NCI-H774 (cell line): ENCODE measurements at regions not wholly inside any gene's neighbourhood (a gene's known extent, or its start where the extent isn't known, plus 50 kb on each side); places are given as distances from the start of the nearest gene placed in this dataset.
"Not testable (repeated sequence)": the region's sequence is repeated elsewhere in the genome, so short reads cannot be mapped to it uniquely, and the experiment has no call there.

Source experiments
- DNase-seq: peaks from one replicate; lab custom pipeline; 2025; lab: John Stamatoyannopoulos, UW

DNA sequence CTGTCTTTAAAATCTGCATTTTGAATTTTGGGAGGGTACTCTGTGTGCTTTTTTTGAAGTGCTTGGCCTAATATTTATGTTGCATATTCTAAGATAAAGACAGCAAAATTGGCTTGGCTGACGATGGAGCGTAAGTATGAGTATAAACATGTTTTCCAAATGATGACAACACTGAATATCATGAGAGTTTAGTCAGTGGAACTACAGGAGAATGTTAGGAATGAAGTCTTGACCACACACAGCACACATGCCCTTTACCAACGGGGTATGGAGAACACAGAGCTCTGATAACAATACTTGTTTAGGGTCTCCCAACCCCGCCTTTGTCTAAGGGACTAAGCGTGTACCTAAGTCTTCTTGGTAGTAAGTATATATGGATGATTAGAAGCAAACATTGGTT is 253.9 kb upstream of the FZD8 start:
- DNase-seq: no peak

DNA sequence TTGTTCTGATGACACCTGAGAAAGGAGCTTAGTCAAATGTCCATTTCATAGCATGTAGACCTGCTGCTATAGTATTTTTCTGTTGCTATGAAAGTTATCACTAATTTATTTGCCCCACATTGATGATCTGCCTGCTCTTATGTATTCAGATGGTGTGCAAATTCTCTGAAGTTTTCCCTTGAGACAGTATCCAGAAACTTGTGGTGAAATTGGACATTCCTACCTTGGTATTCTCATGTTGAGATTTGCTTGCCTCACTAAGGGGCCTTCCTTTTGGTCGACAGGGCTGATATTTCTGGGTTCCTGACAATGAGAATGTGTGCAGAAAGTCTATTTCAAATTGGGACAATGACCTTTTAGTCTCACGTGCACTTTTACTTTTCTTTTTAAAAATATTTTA is 253.2 kb upstream of the FZD8 start:
- DNase-seq: no peak

DNA sequence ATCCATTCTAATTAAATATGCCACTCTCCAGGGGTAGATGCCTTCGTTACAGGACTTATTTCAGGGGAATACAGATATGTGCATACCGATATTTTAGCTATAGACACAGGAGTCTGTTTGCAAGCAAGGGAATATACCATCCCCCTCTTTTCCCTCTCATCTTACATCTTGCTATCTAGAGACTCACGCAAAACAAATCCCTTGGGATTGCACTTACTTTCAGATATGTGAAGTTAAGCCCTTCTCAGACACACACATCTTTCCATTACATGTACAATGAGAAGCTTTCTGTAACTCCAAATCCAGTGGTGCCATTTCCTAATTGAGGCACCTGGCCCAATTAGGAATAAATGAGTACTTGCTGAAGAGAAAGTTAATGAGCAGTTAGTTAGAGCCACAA is 250.4 kb upstream of the FZD8 start:
- DNase-seq: no peak

DNA sequence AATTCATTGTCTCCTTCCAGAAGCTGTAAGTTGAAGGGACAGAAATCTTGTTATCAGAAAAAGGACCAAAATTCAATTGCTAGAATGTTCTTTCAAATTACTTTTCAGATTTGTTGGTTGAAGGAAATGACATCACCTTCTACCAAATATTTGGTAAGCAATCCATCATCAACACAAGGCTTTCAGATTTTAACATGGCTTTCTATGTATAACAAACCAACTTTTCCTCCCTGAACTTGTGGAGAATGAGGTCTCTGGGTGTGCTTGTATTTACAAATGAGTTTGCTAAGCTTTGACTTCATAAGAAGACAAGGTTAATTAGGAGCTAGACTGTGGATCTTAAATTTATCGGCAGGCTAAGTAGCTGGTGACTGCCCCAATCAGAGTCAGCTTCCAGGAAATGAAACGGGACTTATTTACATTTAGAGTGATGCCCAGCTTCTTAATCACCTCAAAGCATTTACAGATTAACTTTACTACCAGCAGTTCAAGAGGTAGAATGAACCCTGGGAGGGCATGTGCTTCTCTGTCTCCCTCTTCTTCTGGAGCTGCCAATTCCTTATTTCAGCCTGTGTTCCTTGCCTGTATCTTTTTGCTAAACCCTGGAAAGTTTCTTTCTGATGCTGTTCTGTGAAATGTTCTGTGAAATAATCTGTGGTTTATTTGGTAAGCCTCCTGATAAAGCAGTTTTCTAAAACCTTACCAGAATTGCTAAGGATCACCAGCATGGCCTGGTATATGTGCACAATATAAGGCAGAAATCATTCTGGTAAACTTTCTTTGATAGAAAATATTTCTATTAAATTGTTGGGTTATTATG is 248.8 kb upstream of the FZD8 start:
- no peak for DNase-seq

DNA sequence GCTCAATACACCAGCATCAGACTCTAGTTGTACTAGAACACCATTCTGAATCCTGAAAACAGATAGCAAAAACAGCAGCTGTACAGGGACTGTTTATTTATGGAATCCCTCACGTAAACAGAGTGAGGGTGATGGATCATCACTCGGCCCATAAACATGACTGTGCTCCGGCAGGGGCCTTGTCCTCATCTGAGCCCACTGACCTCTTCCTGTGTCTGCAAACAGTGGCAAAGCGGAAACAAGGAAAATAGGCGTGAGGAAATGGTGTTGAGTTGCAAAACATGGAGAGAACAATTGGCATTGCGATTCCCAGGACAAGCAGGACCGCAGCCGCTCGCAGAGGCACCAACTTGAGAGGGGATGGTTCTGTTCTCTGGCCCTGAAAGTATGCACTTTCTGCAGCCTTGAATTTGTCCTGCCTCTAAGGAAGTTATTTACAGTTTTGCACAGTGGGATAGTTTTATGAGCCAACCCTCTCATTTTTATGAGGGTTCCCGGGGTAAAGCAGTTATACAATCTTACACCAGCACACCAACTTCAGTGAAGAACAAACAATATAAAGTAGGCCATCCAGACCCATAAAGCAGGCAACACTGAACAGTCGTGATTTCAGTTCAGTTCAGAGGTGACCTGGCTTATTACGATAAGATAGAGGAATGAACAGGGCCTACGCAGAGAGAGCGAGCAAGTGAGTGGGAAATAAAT is 248.0 kb upstream of the FZD8 start:
- no peak for DNase-seq

DNA sequence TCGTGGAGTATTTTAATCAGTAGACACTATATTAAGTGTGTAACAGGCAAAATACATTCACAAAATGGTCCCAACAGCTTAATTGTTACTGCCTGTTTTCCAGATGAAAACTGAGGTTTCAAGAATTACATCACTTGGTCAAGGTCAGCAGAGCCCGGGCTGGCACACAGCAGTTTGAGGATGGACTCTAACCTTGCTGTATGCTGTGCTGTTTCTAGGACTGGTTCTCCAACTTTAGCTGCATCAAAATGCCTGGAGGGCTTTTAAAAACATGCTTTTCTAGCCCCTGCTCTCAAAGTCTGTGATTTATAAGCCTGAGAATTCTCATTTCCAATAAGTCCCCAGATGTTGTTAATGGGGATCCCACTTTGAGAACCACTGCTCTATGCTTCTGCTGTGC is 247.1 kb upstream of the FZD8 start:
- no peak for DNase-seq

DNA sequence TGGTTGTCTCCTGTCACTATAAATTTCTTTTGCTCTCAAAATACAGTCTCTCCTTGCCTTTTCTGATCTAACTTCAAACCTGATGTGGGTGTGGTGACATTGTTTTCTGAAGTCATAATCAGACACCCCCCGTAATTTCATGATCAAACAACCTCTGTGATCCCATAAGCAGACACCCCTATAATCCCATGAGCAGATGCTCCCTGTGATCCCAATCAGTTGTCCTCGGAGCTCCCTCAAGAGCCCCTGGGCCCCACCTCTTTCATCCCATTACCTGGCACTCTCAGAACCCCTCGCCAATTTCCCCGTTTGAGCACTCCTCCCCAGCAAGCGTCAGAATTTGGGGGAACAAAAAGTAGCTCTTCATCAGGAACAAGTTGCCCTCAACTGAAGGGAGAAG is 246.3 kb upstream of the FZD8 start:
- DNase-seq: no peak

DNA sequence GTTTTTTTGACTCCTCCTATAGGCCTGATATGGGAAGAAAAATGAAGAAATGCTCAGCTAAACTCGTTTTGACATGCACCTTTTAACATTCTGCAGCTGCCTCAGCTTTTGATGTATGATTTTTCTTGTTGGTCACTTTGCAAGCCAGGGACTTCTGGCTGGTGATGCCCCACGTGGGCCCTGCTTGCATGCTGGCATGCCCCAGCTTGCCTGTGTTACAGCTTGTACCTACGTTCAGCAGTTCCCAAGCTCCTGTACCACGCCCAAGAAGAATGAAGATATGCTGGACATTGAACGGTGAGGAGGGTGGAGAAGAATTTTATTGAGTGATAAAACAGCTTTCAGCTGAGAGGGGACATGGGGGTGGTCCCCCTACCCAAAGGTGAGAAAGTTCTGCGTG is 245.6 kb upstream of the FZD8 start:
- no peak for DNase-seq

DNA sequence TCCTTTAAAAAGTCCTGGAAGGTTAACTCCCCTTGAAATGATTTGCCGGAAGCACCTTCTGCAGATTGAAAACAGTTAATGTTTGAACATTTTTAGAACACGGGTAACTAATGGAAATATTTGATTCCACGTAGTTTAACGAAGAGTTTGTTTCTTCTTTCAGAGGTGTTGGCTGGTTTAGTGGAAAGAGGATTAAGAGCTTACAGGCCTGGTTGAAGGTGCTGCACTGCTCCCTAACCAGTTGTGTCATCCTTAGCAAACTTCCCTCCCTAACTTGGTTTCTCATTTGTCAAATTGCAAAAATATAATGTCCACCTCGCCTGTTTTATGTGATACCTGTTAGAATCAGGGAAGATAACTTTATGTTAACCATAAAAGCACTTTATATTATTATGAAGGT is 243.0 kb upstream of the FZD8 start:
- DNase-seq: no peak

DNA sequence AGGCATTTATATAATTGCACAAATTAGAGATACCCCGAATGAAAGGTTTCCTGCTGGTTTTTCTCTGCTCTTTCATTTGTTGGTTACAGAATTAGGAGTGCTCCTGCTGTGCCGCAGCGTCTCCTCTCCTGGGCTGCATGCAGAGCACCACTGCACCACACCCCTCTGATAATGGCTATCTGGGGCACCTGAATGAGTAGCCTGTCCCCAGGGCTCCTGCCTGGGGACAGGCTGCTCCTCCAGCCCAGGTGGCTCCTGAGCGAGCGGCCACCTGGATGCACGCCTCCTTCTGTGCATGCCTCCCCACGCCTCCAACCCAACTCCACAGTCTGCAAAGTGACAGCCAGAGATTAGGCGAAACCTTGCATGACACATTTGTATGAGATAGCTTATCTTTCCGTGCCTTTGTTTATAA is 242.6 kb upstream of the FZD8 start:
- no peak for DNase-seq

DNA sequence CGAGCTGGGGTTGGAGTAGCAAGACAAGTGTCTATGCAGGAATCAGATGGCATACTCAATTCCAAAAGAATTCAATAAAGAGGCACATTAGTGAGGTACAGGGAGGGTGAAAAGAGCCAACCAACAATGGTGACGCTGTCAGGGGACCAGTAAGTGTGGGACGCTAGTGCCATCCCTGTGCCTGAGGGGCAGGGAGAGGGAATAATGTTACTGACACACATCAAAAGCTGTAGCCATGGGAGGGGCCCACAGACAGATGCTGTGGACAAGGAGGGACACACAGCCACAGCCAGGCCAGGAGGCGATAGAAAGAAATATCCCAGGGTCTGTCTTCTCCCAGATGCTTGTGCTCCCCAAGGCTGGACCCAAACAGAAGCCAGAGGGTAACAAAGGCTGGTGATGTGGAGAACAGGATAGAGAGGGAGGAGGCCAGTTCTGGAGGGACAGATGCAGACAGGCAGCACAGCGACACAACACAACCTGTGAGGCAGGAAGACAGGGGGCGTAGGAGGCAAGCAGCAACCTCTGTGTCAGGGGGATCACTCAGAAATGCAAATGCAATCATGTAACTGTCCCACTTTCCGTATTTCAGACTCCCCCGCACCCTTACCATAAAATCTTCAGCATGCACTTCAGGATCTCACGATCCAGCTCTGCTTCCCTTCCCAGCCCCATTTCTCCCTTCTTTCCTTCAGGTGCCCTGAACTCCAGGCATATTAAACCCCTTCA is 240.5 kb upstream of the FZD8 start:
- no peak for DNase-seq

DNA sequence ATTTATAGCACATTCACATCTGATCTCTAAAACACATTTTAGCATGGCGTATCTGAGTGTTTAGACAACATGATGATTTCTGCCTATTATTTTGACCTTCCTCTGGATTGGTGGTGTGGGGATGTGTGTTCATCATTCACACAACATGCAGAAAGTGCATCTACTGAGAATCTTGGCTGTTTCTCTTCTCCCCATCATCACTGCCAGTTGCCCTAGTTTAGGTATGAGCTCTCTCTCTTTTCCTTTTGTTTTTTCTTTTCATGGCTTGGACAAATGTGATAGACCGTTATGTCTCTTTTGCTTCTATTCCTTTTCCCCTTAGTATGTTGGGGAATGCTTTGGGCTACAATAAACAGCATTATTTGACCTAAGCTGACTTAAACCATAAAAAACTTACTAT is 239.2 kb upstream of the FZD8 start:
- no peak for DNase-seq

DNA sequence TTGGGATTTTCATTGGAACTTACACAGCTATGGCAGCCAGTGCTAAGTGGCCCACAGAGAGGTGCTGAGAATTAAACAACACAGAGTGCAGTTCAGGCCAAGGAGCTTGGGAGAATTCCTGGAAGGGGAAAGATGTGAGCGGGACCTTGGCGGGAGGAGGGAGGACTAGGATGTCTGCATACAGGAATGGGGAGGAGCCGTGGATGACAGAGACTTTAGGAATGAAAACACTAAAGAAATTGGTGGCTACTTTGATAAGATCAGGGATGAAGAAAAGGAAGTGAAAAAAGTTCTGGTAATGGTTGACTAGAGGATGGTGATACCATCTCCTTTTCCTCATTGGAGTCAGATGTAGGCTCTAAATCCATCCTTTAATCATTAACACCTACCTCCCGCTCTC is 234.2 kb upstream of the FZD8 start:
- no peak for DNase-seq

DNA sequence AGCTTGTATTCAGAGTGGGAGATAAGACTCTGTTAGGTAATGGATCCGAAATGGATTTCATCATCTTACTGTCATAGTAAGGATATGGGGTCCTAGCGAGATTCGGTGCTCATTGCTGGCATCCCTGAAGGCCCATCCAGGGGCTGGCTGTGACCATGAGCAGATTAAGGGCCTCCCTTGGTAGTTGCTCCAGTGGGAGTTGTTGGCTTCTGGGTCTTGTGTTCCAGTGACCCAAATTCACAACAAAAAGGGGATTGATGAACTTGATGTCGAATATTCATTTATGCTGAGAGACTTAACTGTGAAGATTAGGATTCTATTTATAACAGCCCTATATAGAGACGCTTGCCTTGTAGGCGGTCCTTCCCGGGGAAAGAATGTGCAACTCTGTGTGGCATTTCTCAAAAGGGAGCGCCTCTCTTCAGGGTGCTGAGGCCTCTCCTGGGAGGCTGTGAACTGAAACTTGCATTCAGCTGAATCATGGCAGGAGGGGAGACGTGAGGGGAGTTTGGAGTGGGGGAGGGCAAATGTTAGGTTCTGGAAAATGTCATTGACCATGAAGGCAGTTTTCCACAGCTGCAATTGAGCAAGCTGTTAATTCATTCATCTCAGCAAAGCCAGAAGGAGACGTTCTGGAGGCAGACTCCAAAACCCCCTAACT is 233.1 kb upstream of the FZD8 start:
- DNase-seq: no peak

DNA sequence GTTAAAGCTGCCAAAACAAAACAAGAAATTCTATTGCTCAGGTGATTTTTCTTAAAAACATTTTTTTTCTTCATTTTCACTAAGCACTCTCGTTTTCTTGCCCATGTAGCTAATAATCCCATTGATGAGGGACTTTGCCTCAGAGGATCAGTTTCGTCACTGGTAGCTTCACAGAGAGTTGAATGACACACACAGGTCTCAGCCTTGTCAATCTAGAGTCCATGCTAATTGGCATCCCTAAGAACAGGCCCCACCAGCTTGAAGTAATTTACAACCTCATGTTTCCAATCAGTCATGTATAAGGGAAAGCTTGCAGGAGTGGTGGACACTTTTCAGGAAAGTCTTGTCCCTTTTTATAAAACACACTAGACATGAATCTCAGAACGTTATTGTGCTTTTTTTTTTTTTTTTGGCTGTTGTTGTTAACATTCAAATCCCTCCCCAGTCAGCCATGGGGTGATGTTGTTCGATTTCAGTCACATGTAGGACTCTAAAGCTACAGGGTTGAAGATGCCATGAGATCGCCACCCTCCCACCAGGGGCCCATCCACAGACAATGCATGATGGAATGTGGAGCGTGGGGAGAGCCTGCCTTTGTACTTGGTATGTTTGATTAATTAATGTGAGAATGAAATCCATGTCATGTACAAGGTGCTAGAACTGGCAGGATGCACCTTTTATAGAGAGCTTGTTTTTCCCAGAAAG is 232.4 kb upstream of the FZD8 start:
- DNase-seq: no peak

DNA sequence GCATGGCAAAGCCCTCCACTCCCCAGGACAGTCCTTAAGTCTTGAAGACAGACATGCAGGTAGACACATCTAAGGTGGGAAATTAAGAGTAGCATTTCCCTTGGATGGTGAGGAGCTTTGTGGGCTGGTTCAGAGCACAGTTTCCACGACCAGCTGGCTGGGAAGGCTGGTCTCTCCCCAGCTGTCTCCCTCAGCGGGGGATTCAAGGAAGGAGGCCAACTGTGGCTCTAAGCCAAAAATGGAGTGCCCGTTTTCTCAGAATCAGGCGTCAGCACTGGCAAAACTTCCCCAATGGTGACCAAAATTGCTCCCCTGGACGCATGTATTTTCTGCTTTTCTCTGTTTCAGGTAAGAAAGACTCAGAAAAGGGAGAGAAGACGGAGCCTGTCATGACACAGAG is 230.6 kb upstream of the FZD8 start:
- DNase-seq: no peak

DNA sequence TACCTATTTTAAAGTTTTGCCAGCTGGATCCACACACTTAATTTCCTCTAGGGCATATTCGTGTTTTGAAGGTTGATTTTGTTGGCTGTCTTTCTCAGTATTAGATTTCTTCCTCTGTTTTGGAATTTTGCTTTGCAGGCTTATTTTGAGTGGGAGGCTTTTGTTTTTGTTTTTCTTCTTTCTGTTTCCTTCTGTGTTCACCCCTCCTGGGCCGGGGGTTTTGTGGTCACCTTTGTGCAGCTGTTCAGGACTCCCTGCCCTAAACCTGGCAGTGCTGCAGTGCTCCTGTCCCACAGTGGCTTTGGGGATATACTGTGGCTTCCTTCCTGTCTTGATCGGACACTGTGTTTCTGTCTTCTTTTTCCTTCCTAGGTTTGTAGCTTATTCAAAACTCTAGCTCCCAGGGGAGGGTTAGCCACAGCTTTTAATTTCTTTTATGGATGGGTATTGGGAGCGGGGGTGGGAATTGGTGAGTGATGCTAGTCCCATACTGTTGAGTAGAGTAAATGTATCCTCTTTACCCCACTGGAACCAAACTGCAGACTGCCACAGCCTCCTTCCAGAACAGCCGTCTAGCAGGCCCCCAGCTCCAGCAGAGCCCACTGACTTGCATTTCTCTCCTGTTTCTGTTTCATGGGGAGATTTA is 228.7 kb upstream of the FZD8 start:
- no peak for DNase-seq

DNA sequence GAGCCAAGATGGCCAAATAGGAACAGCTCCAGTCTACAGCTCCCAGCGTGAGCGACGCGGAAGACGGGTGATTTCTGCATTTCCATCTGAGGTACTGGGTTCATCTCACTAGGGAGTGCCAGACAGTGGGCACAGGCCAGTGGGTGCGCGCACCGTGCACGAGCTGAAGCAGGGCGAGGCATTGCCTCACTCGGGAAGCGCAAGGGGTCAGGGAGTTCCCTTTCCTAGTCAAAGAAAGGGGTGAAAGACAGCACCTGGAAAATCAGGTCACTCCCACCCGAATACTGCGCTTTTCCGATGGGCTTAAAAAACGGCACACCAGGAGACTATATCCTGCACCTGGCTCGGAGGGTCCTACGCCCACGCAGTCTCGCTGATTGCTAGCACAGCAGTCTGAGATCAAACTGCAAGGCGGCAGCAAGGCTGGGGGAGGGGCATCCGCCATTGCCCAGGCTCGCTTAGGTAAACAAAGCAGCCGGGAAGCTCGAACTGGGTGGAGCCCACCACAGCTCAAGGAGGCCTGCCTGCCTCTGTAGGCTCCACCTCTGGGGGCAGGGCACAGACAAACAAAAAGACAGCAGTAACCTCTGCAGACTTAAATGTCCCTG is 216.7 kb upstream of the FZD8 start:
- DNase-seq: not testable (repeated sequence)

DNA sequence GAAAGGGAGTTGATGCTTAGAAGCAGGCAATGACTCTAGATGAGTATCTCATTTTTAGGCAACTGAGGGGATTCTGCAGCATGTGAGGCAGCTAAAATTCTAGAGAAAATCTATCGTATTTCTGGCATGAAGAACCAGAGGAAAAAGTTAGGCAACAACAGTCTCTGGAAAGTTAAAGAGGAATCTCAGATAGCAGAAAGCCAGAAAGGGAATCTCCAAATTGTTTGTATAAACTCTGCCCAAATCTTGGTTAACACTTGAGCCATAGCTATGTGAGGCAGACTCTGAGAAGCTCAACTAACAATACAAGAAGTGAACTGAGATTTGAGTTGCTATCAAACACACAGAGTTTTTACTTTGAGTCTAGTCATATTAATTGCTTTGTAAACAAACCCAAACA is 215.8 kb upstream of the FZD8 start:
- no peak for DNase-seq

DNA sequence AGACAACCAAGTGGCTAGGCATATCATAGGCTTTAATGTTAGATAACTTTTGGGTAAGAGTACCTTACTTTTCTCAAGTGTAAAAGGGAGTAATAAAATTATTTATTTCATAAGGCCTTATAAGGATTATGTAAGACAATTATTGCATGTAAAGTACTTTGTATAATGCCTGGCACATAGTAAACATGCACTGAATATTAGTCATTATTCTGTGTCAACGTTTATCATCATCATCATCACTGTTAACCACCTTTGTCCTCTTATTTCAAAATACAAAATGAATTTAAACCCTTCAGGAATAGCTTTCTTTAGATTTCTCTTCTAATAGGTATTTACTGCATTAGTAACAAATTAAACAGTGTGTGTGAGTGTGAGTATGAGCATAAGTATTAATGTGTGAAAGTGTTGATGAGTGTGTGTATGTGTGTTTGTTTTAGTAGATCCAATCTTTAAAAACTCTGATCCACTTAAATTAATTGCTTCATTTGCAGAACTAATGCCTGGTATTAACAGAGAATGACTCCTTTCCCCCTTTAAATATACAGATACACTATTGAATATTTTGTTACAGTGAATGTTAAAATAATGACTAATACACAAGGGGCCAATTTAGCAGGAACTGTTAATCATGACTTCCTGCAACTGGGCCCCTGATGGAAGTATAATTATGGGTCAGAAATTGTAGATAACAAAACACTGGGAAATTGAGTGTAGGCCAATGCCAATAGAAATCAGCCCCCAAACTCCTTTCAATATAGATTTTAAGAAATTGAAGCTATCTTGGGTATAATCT is 213.3 kb upstream of the FZD8 start:
- DNase-seq: no peak
